ENCODE measurements at regions not wholly inside any gene's neighbourhood (a gene's known extent, or its start where the extent isn't known, plus 50 kb on each side); places are given as distances from the start of the nearest gene placed in this dataset.

GRCh38 chr6:125363824-125364165 lies 62.0 kb upstream of the HDDC2 start:
- Histone ChIP-seq H4K20me1 (ENCODE audit: insufficient read depth, low read length) (no peaks in the 10 kb centered on the region), H3K4me1 (ENCODE audit: insufficient read depth, low read length, severe bottlenecking) (no peaks in the 10 kb centered on the region), H3K79me2 (ENCODE audit: insufficient read depth, low read length) (no peaks in the 10 kb centered on the region), H2AFZ (ENCODE audit: low read length) (no peak overlapping the region), H3K36me3 (ENCODE audit: insufficient read depth, low read length) (no peaks in the 10 kb centered on the region), H3K4me2 (ENCODE audit: low read length) (no peak overlapping the region), H3F3A (ENCODE audit: insufficient read depth, low read length) (no peaks in the 10 kb centered on the region), H3K9ac (ENCODE audit: low read length) (no peak overlapping the region), H3K9me3 (ENCODE audit: low read length) (no peaks in the 10 kb centered on the region), H3K27ac (ENCODE audit: low read depth, low read length, poor library complexity, severe bottlenecking) (no peak overlapping the region), H3K4me3 (ENCODE audit: low read depth, low read length, poor library complexity, severe bottlenecking) (no peak overlapping the region), H3K27me3 (ENCODE audit: insufficient read depth, low read length) (no peaks in the 10 kb centered on the region; the same call in 1 of the 2 replicates), H3K9me2 (ENCODE audit: low read depth, low read length) (no peaks in the 10 kb centered on the region)
- TF ChIP-seq CTCF (IDR thresholded peaks at IDR 0.05; ENCODE audit: low read length) (no peak), EZH2 (IDR thresholded peaks at IDR 0.05; ENCODE audit: borderline replicate concordance, low read length) (no peak)

- no peaks in the 10 kb centered on the region for H4K20me1 ChIP-seq (ENCODE audit: insufficient read depth, low read length)
- no peaks in the 10 kb centered on the region for H3K36me3 ChIP-seq (ENCODE audit: insufficient read depth, low read length)
- no peak overlapping the region for H3K4me2 ChIP-seq (ENCODE audit: low read length)
- H3K9me3 ChIP-seq (ENCODE audit: low read length): no peaks in the 10 kb centered on the region
- TF ChIP-seq EZH2 (IDR thresholded peaks at IDR 0.05; ENCODE audit: borderline replicate concordance, low read length) (no peak), CTCF (IDR thresholded peaks at IDR 0.05; ENCODE audit: low read length) (no peak)
- no peak overlapping the region for H3K27ac ChIP-seq (ENCODE audit: low read depth, low read length, poor library complexity, severe bottlenecking)
- H3K4me1 ChIP-seq (ENCODE audit: insufficient read depth, low read length, severe bottlenecking): peaks cover 2% of the 10 kb centered on the region
- H3F3A ChIP-seq (ENCODE audit: insufficient read depth, low read length): no peaks in the 10 kb centered on the region
- H3K79me2 ChIP-seq (ENCODE audit: insufficient read depth, low read length): no peaks in the 10 kb centered on the region
- no peak overlapping the region for H3K4me3 ChIP-seq (ENCODE audit: low read depth, low read length, poor library complexity, severe bottlenecking)
- H3K9ac ChIP-seq (ENCODE audit: low read length): no peak overlapping the region
- H2AFZ ChIP-seq (ENCODE audit: low read length): no peak overlapping the region
- H3K9me2 ChIP-seq (ENCODE audit: low read depth, low read length): no peaks in the 10 kb centered on the region
- no peaks in the 10 kb centered on the region for H3K27me3 ChIP-seq (ENCODE audit: insufficient read depth, low read length)
Observed at GRCh38 chr6:125365230-125365629, 63.5 kb upstream of the HDDC2 start.

GRCh38 chr6:125367036-125367782 lies 65.4 kb upstream of the HDDC2 start:
- Histone ChIP-seq H4K20me1 (ENCODE audit: insufficient read depth, low read length) (no peaks in the 10 kb centered on the region), H3K27me3 (ENCODE audit: insufficient read depth, low read length) (no peaks in the 10 kb centered on the region), H2AFZ (ENCODE audit: low read length) (no peak overlapping the region), H3K9me3 (ENCODE audit: low read length) (no peaks in the 10 kb centered on the region), H3K4me1 (ENCODE audit: insufficient read depth, low read length, severe bottlenecking) (peaks cover 5% of the 10 kb centered on the region), H3K36me3 (ENCODE audit: insufficient read depth, low read length) (no peaks in the 10 kb centered on the region), H3K9me2 (ENCODE audit: low read depth, low read length) (no peaks in the 10 kb centered on the region), H3K4me2 (ENCODE audit: low read length) (no peak overlapping the region), H3K4me3 (ENCODE audit: low read depth, low read length, poor library complexity, severe bottlenecking) (no peak overlapping the region), H3K9ac (ENCODE audit: low read length) (no peak overlapping the region), H3K27ac (ENCODE audit: low read depth, low read length, poor library complexity, severe bottlenecking) (no peak overlapping the region), H3K79me2 (ENCODE audit: insufficient read depth, low read length) (no peaks in the 10 kb centered on the region), H3F3A (ENCODE audit: insufficient read depth, low read length) (no peaks in the 10 kb centered on the region)
- TF ChIP-seq CTCF (IDR thresholded peaks at IDR 0.05; ENCODE audit: low read length) (no peak), EZH2 (IDR thresholded peaks at IDR 0.05; ENCODE audit: borderline replicate concordance, low read length) (no peak)

All from OCI-LY1 (cell line).